HT-29 (cell line): ENCODE measurements at regions not wholly inside any gene's neighbourhood (a gene's known extent, or its start where the extent isn't known, plus 50 kb on each side); places are given as distances from the start of the nearest gene placed in this dataset.
"Not testable (repeated sequence)": the region's sequence is repeated elsewhere in the genome, so short reads cannot be mapped to it uniquely, and the experiment has no call there.

Experiments used
- DNase-seq: peaks from one replicate; pipeline ENCODE4 v3.0.0-alpha.2; 2015; ENCODE audit warnings: low spot score

DNA sequence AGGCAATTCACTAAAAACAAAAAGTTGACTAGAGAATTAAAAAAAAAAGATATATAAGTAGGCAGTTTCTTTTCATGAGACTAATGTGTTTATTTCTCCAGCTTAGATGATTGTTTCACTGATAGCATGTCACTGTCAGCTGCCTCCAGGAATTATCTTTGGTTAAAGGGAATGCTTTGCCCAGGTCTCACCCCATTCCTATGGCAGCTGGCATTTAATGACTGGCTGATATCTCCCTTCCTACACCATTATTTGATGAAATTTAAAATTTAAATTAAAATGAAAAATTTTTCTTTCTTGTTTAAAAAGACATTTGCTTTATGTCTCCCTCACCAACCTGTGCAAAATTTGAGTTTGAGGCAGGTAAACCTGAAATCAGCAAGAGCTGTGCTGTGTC is 214.5 kb upstream of the PRSS1 start:
- no peak for DNase-seq

DNA sequence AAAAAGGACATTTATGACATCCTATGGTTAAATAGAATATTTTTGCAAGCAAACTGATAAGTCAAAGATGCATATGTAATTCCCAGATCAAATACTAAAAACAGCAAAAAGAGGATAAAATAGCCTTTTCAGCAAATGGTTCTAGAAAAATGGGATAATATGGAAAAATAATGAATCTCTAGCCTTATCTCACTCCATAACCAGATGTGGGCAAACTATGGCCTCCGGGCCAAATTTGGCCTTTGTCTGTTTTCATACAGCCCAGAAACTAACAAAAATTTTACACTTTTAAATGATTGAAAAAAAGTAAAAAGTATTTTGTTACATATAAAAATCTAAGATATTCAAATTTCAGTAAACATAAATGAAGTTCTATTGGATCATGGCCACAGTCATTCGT is 215.4 kb upstream of the PRSS1 start:
- DNase-seq = no peak

DNA sequence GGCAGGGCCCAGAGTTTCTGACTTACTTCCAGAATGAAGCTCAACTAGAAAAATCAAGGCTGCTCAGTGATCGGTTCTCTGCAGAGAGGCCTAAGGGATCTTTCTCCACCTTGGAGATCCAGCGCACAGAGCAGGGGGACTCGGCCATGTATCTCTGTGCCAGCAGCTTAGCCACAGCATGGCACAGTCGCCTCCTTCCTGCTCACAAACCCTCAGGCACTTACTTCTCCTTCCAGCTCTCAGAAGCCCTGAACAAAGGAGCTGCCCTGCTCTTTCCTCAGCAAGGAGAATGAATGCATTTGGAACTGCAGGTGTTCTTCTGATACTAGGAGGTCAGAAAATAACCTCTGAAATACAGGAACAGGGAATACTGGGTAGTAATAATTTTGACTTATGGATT is 219.7 kb upstream of the PRSS1 start:
- no peak for DNase-seq

DNA sequence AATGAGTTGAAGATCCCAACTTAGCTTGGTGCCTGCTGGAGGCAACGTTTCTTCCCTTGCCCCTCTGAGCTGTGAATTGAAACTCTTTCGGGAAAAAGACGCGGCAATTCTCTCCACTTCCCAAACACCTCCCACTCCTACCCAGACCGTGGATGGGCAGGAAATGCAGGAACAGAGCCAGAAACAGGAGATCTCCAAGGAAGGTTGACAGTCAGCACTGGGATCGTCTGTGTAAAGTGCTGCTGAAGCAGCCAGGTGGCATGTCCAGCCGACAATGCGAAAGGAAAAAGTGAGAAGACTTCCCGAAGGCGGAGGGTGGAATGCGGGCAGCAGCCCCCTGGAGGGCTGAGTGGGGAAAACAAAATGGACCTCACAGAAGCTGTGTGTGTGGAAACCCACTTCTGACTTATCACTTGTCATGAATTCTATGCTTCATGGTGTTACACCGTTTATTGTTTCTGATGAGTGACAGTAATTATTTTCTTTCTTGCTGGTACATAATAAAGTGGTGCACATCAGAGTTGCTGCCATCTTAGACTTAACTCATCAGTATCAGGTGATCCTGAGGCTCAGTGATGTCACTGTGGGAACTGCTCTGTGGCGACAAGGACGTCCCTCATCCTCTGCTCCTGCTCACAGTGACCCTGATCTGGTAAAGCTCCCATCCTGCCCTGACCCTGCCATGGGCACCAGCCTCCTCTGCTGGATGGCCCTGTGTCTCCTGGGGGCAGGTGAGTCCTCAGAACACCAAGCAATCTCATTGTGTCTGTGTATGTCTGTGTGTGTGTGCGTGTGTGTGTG is 220.5 kb upstream of the PRSS1 start:
- no peak for DNase-seq

DNA sequence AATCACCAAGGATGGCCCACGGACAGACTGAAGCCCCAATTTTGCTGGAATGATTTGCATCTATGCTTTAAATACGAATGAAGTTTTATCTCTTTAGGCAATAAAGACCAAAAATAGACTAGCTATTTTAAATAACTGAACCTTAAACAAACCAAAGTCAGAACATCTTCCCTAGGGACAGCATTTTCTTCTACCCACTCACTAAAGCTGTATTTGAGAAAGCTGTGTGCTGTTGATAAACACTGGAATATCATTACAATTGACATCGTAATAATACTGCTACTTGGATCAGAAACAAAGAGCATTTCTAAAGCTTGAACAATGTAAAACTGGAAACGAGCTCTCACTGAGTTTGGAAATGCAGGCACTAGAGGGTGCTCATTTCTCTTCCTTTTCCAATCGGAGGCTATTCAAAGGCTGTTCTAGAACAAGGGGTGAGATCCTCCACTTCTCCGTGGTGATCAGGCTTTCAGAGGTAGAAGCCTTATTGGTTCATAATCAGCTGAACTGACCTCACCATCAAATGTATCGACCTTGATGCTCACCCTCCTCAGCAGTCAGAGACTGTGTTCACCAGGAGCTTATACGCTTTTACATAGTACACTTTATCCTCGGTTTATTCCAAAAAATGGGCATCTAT is 225.3 kb upstream of the PRSS1 start:
- no peak for DNase-seq

DNA sequence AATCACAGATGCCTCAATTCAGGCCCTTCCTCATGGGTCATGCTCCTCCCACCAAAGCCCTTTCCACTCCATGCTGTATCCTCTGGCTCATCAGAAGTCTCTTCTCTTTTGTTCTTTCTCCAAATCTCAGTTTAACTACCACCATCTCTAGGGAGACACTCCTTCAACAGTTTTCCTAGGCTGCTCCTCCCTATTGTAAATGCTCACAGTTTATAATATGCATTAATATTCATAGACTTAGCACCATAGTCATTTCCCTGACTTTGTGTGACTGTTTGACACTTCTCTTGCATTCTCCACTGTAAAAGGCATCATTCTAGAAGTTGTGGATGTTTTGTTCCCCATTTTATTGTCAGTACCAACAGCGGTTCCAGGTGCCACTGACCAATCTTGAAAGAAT is 226.5 kb upstream of the PRSS1 start:
- DNase-seq = no peak

DNA sequence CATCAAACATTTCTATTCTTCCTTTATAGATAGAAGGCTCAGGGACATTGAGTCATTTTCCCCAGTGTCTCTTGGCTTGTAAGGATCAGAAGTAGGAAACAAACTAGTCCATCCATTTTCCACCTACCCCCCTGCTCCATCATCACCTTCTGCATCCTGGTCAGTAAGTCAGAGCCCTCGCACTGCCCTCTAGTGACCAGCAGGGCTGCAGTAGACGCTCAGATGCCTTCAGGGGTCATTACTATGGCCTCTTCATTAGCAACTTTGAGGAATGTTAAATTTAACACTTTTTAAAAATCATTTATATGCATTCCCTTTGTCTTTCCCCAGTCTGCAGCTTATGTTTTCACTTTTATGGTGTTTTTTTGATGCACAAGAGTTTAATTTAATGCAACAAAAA is 228.4 kb upstream of the PRSS1 start:
- peak; percentile 65 for DNase-seq

DNA sequence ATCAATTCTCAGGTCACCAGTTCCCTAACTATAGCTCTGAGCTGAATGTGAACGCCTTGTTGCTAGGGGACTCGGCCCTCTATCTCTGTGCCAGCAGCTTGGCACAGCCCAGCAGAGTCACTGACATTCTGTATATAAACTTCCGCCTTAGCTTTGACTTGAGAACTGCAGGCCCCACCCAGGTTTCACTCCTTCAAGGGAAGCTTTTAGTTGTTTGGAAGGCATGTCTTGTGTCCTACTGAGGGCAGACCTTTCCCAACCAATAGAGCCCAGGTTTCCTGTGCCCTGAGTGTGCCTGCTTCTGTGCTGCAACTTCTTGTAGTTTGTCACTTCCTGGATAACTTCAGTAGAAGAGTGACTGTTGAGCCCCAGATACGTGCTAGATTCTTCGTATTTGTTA is 228.8 kb upstream of the PRSS1 start:
- DNase-seq = peak; percentile 74

DNA sequence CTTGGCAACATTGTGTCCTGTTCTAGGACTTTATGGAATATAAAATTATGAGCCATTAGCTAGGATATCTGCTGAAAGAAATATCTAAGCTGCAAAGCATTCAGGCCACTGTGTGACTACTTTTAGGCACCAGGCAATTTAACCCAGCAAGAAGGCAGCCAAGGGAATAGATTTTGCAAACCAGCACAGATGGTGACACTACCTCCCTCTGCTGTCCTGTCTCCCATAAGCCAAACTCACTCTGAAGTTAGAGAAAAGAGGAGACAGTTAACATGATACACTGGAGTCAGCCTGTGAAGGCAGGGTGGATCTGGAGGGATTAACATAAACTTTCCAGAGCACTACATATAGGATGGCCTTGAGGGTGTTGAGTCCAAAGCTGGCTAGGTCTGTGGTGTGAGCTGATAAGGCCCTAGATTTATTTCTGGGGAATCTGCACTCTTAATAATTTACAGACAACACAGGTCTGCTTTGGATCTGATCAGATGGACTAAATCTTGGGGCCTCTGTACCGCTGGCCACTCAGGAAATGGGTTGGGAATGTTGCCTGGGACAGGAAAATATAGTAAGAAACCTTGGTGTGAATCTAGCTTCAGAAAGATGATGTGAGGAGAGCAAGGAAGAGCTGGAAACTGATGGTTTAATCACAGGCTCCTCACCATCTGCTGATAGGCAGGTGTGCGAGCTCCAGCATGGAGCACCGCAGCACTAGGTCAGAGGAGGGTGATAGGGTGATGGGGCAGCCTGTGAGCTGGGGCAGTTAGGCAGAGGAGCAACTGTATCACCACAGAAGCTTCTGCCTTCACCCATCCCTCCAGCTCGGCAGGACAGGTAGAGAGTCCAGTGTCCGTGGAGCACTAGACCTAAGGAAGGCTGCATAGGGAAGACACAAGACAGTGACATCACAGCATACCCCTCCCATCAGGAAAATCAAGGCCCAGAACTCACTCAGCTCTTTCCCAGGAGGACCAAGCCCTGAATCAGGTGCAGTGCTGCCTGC is 229.9 kb upstream of the PRSS1 start:
- DNase-seq = peak; percentile 33

DNA sequence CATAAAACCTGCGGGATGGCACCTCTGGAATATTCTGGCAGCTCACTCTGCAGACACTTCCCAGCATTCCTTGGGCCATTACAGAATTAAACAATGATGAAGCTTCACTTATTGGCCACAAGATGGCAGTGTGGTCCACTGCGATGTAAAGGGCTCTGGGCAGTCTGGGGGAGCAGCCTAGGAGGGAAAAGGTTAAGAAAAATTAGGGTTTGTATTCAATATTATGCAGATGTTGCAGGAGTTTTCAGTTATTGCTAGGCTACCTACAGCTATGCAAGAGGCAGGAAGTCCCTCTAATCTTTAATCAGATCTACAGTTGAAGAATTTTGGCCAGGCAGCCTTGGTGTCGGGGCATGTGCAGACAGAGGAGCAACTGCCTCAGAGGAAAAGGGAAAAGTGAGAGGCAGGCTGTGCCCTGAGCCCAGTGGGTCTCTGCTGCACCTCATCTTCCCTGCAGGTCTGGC is 233.2 kb upstream of the PRSS1 start:
- DNase-seq = peak; percentile 96

DNA sequence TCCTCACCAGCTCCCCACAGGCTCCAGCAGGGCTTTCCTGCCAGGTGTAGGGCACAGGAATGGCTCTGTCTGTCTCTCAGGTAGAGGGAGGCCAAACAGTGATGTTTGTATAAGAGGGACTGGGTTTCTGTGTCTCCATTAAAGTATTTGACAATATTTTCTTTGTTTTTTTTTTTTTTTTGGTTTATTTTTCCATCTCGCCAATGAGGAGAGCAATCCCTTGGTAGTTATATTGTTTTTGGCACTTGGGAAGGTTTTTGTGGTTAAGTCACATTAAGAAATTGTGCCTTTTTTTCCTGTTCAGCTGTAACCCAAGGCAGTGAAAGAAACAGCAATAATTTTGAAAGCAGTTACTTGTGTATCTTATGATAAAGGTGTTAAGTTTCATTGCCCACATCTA is 234.6 kb upstream of the PRSS1 start:
- DNase-seq = not testable (repeated sequence)

DNA sequence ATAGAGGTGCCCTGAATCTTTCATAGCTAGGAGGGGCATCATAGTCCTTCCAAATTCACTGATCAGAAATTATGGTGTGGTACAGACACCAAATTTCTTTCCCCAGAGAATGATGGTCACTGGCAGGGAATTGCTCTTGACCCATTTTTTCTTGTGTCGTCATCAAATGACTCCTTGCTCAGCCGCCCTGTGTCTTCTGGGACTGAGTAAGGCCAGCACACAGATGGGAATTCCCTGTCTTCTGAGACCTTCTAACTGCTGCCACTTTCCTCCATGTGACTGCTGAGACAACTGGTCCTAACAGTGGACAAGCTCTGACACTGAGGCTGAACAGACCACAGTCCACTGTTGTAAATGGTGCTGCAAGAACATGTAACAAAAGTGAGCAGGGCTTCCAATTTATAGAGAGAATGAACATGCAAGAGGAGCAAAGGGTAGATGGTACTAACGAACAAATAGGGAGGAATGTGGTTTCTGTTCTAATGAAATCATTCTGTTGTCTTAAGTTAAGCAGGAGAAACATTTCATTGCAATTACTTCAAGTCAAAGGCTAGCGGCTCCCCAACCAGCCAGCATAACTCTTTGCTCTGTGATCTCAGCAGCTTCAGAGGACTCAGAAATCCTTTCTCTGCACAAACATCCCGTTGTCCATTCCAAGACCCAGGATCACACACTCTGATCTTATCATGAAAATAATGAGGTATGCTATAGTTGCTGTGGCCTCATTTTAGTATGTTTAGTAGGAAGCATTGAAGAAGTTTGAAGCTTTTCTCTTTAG is 235.9 kb upstream of the PRSS1 start:
- DNase-seq = no peak

DNA sequence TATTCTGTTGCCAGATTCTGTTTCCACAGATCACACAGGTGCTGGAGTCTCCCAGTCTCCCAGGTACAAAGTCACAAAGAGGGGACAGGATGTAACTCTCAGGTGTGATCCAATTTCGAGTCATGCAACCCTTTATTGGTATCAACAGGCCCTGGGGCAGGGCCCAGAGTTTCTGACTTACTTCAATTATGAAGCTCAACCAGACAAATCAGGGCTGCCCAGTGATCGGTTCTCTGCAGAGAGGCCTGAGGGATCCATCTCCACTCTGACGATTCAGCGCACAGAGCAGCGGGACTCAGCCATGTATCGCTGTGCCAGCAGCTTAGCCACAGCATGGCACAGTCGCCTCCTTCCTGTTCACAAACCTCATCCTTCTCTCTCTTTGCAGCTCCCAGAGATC is 237.5 kb upstream of the PRSS1 start:
- DNase-seq = no peak

DNA sequence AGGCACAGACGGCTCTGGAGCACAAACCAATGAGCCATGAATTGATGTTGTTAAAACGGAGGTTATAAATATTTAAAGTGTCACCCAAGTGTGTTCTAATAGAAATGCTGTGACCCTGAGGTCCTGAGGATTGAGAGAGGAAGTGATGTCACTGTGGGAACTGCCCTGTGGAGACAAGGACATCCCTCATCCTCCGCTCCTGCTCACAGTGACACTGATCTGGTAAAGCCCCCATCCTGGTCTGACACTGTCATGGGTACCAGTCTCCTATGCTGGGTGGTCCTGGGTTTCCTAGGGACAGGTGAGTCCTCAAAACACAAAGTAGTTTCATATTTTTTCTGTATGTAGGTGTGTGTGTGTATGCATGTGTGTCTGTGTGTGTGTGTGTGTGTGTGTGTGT is 237.9 kb upstream of the PRSS1 start:
- DNase-seq = no peak

DNA sequence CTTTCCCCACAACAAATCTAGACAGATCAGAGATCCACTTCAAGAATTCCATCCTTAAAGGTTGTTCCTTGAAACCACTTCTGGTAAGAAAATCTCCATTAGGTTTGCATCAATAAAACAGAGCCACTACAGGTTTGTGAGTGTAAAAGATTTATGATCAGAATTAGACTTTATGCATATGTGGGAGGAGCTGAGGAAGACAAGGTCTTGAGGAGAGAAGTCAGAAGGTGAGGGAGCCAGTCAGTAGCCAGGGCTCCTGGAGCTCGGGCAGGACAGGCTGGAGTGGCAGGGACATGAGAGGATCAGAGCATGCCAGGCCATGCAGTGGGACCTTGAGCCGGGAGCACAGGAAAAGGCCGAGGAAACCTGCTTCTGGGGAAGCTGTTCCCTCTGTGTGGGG is 240.0 kb upstream of the PRSS1 start:
- peak; percentile 42 for DNase-seq

DNA sequence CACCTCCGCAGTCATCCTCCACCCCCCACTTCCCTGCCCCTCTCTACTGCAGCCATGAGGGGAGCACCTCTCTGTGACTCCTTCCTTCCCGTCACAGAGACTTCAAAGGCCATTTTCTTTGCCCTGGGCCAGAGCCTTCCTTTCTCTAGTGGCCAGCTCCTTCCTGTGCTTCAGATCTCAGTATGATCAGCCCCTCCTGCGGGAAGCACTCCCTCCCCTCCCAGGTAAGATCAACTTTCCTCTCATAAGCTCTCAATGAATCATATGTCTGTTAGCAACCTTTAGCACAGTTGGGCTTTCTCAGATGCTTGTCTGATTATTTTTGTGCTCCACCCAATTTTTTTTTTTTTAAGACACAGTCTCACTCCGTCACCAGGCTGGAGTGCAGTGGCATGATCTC is 241.0 kb upstream of the PRSS1 start:
- DNase-seq = peak; percentile 94

DNA sequence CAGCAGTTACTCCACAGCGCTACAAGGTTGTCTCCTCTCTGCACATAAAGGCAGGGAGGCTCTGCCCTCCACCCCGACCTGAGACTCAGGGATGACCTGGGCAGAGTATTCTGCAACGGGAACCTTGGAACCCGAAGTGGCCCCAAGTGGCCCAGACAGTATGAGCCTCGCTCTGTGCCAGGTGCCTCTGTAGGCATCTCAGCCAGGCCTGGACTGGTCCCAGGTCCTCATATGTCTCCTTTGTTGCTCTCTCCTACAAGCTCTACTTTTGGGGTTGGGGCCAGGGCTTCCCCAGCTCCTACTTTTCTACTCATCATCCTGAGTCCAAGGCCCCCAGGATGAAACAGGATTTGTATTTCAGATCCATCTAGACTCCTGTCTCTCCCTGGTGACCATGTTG is 241.5 kb upstream of the PRSS1 start:
- no peak for DNase-seq

DNA sequence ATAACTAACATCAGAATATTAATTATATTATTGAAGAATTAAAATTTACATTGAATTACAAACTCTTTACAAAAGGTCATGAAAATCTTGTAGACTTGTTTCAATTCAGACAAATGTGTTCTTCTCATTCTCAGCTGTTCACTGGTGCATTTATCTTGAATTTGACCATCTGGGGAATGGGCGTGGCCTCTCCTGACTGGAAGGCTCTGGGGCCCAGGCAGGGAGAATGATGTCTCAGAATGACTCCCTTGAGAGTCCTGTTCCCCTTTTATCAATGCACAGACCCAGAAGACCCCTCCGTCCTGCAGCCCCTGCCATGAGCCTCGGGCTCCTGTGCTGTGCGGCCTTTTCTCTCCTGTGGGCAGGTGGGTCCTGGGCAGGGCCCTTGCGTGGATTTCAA is 242.2 kb upstream of the PRSS1 start:
- DNase-seq = not testable (repeated sequence)

DNA sequence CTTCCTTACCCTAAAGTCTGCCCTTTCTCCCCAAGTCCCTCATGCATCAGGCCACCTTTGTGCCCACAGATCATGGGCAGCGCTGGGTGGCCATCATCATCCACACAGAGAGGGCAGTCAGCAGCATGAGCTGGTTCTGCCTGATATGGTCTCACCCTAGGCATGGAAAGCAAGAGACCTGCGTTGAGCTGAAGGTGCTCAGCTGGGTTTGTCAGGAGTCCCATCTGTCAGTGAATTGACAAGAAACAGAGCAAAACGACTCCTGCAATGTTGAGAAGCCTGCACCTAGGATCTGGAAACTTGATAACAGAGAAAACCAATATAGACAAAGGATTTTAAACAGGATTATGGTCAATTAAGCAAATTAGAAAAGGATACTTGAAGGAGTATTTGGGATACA is 242.7 kb upstream of the PRSS1 start:
- no peak for DNase-seq

DNA sequence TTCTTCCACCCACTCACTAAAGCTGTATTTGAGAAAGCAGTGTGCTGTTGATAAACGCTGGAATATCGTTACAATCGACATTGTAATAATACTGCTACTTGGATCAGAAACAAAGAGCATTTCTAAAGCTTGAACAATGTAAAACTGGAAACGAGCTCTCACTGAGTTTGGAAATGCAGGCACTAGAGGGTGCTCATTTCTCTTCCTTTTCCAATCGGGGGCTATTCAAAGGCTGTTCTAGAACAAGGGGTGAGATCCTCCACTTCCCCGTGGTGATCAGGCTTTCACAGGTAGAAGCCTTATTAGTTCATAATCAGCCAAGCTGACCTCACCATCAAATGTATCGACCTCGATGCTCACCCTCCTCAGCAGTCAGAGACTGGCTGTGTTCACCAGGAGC is 245.3 kb upstream of the PRSS1 start:
- DNase-seq = not testable (repeated sequence)

DNA sequence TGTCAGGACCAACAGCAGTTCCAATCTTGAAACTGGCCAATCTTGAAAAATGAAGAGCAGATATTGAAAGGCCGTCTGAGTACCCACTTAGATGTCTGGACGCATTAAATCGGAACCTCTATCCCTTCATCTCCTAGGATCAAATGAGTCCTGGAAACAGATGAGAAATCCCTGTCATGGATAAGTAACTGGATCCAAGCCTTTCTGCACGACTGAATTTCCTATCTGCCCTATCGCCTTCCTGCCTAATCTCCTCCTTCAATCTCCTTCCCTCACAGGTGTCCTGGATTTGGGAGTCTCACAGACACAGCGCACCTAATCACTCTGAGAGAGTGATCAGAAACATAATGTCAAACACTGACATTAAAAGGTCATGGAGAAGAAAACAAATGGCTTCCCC is 245.2 kb upstream of the PRSS58 start:
- DNase-seq = no peak
